SK-N-SH (cell line): ENCODE measurements at regions not wholly inside any gene's neighbourhood (a gene's known extent, or its start where the extent isn't known, plus 50 kb on each side); places are given as distances from the start of the nearest gene placed in this dataset.
"Not testable (repeated sequence)": the region's sequence is repeated elsewhere in the genome, so short reads cannot be mapped to it uniquely, and the experiment has no call there.

Experiments
- CTCF ChIA-PET: fragments of 300-600, 350-600 bp; formaldehyde crosslinking; extraction: SDS; loops from one replicate; lab custom pipeline; 2021; lab: Yijun Ruan, JAX
- POLR2A ChIA-PET: fragments of 350-600 bp; sonication (Branson Sonifier 250); formaldehyde crosslinking; extraction: SDS; loops from one replicate; lab custom pipeline; 2020; ENCODE audit warnings: antibody characterized with exemption, inconsistent platforms; lab: Yijun Ruan, JAX
- DNase-seq: peaks from one replicate; pipeline ENCODE4 v3.0.0; 2012
- H2AFZ ChIP-seq: fragments of 200-600 bp; sonication (generic); 2 replicates; pipeline ENCODE4 v1.8.1; 2016; ENCODE audit warnings: antibody characterized with exemption, mild to moderate bottlenecking, low read depth
- H3F3A ChIP-seq: fragments of 200-600 bp; sonication (generic); replicated peaks from 2 replicates; pipeline ENCODE3; 2016; ENCODE audit warnings: antibody characterized with exemption, mild to moderate bottlenecking; ENCODE audit not compliant: insufficient read depth
- H3K27ac ChIP-seq, 2 experiments: fragments of 200-500 bp in 1 of 2; fragments of 200-600 bp in 1 of 2; sonication (Bioruptor generic) in 1 of 2; sonication (generic), shearing (Covaris generic) in 1 of 2; 2 replicates each; pipeline versions ENCODE4 v1.5.1 to v1.6.1; 2014 to 2016; ENCODE audit warnings: low read depth in 2 of 2, inconsistent platforms in 1 of 2, low read length in 1 of 2, mild to moderate bottlenecking in 1 of 2, mixed read lengths in 1 of 2
- H3K27me3 ChIP-seq: fragments of 200-600 bp; sonication (generic), shearing (Covaris generic); 2 replicates; pipeline ENCODE4 v1.6.1; 2016; ENCODE audit warnings: mixed run types; ENCODE audit not compliant: insufficient read depth
- H3K36me3 ChIP-seq, 2 experiments: fragments of 200-500 bp in 1 of 2; fragments of 200-600 bp in 1 of 2; sonication (Bioruptor generic) in 1 of 2; sonication (generic) in 1 of 2; replicated peaks in 1 of 2; 2 replicates each; pipeline versions ENCODE3 to v1.5.1; 2014 to 2016; ENCODE audit warnings: low read length in 1 of 2, mild to moderate bottlenecking in 1 of 2; ENCODE audit not compliant: insufficient read depth in 2 of 2, control insufficient read depth in 1 of 2
- H3K4me1 ChIP-seq, 2 experiments: fragments of 200-500 bp in 1 of 2; fragments of 200-600 bp in 1 of 2; sonication (Bioruptor generic) in 1 of 2; sonication (generic), shearing (Covaris generic) in 1 of 2; 2 replicates each; pipeline versions ENCODE4 v1.5.1 to v1.6.1; 2014 to 2016; ENCODE audit warnings: low read depth in 1 of 2, low read length in 1 of 2, mixed run types in 1 of 2; ENCODE audit not compliant: insufficient read depth in 2 of 2, control insufficient read depth in 1 of 2
- H3K4me2 ChIP-seq: fragments of 200-600 bp; sonication (generic), shearing (Covaris generic); 2 replicates; pipeline ENCODE4 v1.6.1; 2017; ENCODE audit warnings: mixed run types
- H3K4me3 ChIP-seq, 2 experiments: fragments of 200-500 bp in 1 of 2; fragments of 200-600 bp in 1 of 2; sonication (Bioruptor generic) in 1 of 2; sonication (generic), shearing (Covaris generic) in 1 of 2; 2 replicates each; pipeline versions ENCODE4 v1.5.1 to v1.8.1; 2014 to 2016; ENCODE audit warnings: low read depth in 2 of 2, inconsistent platforms in 1 of 2, low read length in 1 of 2, mild to moderate bottlenecking in 1 of 2, mixed read lengths in 1 of 2, moderate library complexity in 1 of 2
- H3K79me2 ChIP-seq: fragments of 200-600 bp; sonication (generic); 2 replicates; pipeline ENCODE4 v1.8.1; 2017; ENCODE audit warnings: mild to moderate bottlenecking; ENCODE audit not compliant: insufficient read depth
- H3K9ac ChIP-seq: fragments of 200-600 bp; sonication (generic); 2 replicates; pipeline ENCODE4 v1.6.1; 2017; ENCODE audit warnings: mixed run types
- H3K9me2 ChIP-seq: fragments of 200-600 bp; sonication (generic); 2 replicates; pipeline ENCODE4 v1.6.1; 2017; ENCODE audit warnings: mixed run types
- H3K9me3 ChIP-seq: fragments of 200-600 bp; sonication (generic); 2 replicates; pipeline ENCODE4 v1.6.1; 2017; ENCODE audit warnings: mixed run types, mild to moderate bottlenecking, moderate library complexity
- H4K20me1 ChIP-seq: fragments of 200-600 bp; sonication (generic); 2 replicates; pipeline ENCODE4 v1.6.1; 2017; ENCODE audit warnings: mild to moderate bottlenecking, mixed run types; ENCODE audit not compliant: insufficient read depth
- CHD2 ChIP-seq: fragments of 150-350 bp; IDR thresholded peaks from 2 replicates; pipeline ENCODE4 v1.6.1; 2018; ENCODE audit warnings: low read length; ENCODE audit not compliant: partially characterized antibody
- CTCF ChIP-seq: fragments of 200-600 bp; sonication (generic); IDR thresholded peaks from 2 replicates; pipeline ENCODE4 v1.6.1; 2017; ENCODE audit warnings: antibody characterized with exemption, mild to moderate bottlenecking, moderate library complexity
- ELF1 ChIP-seq: IDR thresholded peaks from 2 replicates; pipeline ENCODE4 v1.4.0; 2012
- EP300 ChIP-seq, 2 experiments: IDR thresholded peaks; 2 replicates each; pipeline versions ENCODE4 v1.4.0 to v1.6.1; 2012; ENCODE audit warnings: borderline replicate concordance in 1 of 2, low read depth in 1 of 2, low read length in 1 of 2
- FOXJ3 ChIP-seq: sonication (generic); formaldehyde crosslinking; IDR thresholded peaks from 2 replicates; pipeline ENCODE4 v1.5.1; 2020; ENCODE audit warnings: mild to moderate bottlenecking, missing genetic modification reagents
- FOXM1 ChIP-seq: IDR thresholded peaks from 2 replicates; pipeline ENCODE4 v1.4.0; 2012; ENCODE audit warnings: low read depth, mild to moderate bottlenecking
- GABPA ChIP-seq: IDR thresholded peaks from 2 replicates; pipeline ENCODE4 v1.4.0; 2012; ENCODE audit warnings: low read depth, mild to moderate bottlenecking
- GATA2 ChIP-seq: sonication (generic); formaldehyde crosslinking; IDR thresholded peaks from 2 replicates; pipeline ENCODE4 v1.5.0; 2020; ENCODE audit warnings: mild to moderate bottlenecking, missing genetic modification reagents
- JUND ChIP-seq: IDR thresholded peaks from 2 replicates; pipeline ENCODE4 v1.4.0; 2012
- MAX ChIP-seq: IDR thresholded peaks from 2 replicates; pipeline ENCODE4 v1.4.0; 2012; ENCODE audit warnings: low read depth
- MEF2A ChIP-seq: IDR thresholded peaks from 2 replicates; pipeline ENCODE4 v1.4.0; 2012; ENCODE audit warnings: low read depth, borderline replicate concordance
- MXI1 ChIP-seq: IDR thresholded peaks from 2 replicates; pipeline ENCODE4 v1.6.1; 2012; ENCODE audit warnings: mild to moderate bottlenecking, low read depth, low read length, improper control_type of control experiment
- NRF1 ChIP-seq: IDR thresholded peaks from 2 replicates; pipeline ENCODE4 v1.6.1; 2012; ENCODE audit warnings: low read depth, mild to moderate bottlenecking, low read length
- POLR2AphosphoS5 ChIP-seq: IDR thresholded peaks from 2 replicates; pipeline ENCODE4 v1.6.1; 2012; ENCODE audit warnings: low read depth, low read length
- RCOR1 ChIP-seq: fragments of 150-350 bp; IDR thresholded peaks from 2 replicates; pipeline ENCODE4 v1.6.1; 2017; ENCODE audit warnings: antibody characterized with exemption, low read length
- RFX5 ChIP-seq: IDR thresholded peaks from 2 replicates; pipeline ENCODE4 v1.6.1; 2012; ENCODE audit warnings: mild to moderate bottlenecking, improper control_type of control experiment, low read length
- SIN3A ChIP-seq: IDR thresholded peaks from 2 replicates; pipeline ENCODE4 v1.6.1; 2012; ENCODE audit warnings: low read depth, mild to moderate bottlenecking, low read length, moderate library complexity, borderline replicate concordance
- SMC3 ChIP-seq: IDR thresholded peaks from 2 replicates; pipeline ENCODE4 v1.6.1; 2012; ENCODE audit warnings: low read depth, low read length, improper control_type of control experiment
- TCF12 ChIP-seq: IDR thresholded peaks from 2 replicates; pipeline ENCODE4 v1.4.0; 2012
- YY1 ChIP-seq: IDR thresholded peaks from 2 replicates; pipeline ENCODE4 v1.4.0; 2012; ENCODE audit warnings: low read depth, mild to moderate bottlenecking
- WGBS: methylation state at CpG from one replicate; pipeline ENCODE4 v1.1.6; 2017; ENCODE audit warnings: low lambda C conversion rate; 5-methylcytosine and 5-hydroxymethylcytosine counted together
- TF ChIP-seq, protein P1 (sequence below): IDR thresholded peaks from 2 replicates; pipeline ENCODE4; 2012

GRCh38 chr9:95570646-95571045 lies 53.9 kb upstream of the PTCH1 start:
- 76% methylated on average over 11 of the region's 11 CpGs for WGBS
- Histone ChIP-seq H3F3A (no peaks in the 10 kb centered on the region), H3K27ac (no peak overlapping the region), H3K27me3 (no peaks in the 10 kb centered on the region), H3K4me3 (no peak overlapping the region), H4K20me1 (no peaks in the 10 kb centered on the region), H3K79me2 (no peaks in the 10 kb centered on the region), H3K36me3 (no peaks in the 10 kb centered on the region), H3K4me2 (no peak overlapping the region), H3K4me1 (peaks cover 0 to 12% of the 10 kb centered on the region in 2 experiments; a peak in 1 of 4 replicates), H2AFZ (no peak overlapping the region), H3K9ac (no peak overlapping the region), H3K9me3 (no peaks in the 10 kb centered on the region), H3K9me2 (no peaks in the 10 kb centered on the region)
- ChIA-PET CTCF (no interaction called here), POLR2A (no interaction called here)
- no peak for DNase-seq
- TF ChIP-seq FOXM1 = no peak
- TF ChIP-seq GABPA = no peak
- TF ChIP-seq GATA2 (CRISPR knock-in tag) = no peak
- no peak for TF ChIP-seq EP300 (IDR thresholded peaks at IDR 0.05; ENCODE audit: borderline replicate concordance in 1 of 2, low read depth in 1 of 2, low read length in 1 of 2)
- TF ChIP-seq MEF2A = no peak
- TF ChIP-seq MAX = no peak

GRCh38 chr9:95570150-95570549 lies 53.4 kb upstream of the PTCH1 start:
- DNase-seq = no peak
- Histone ChIP-seq H3K79me2 (no peaks in the 10 kb centered on the region), H3K27ac (no peak overlapping the region), H3K4me1 (peaks cover 0 to 12% of the 10 kb centered on the region in 2 experiments; a peak in 1 of 4 replicates), H3K9ac (no peak overlapping the region), H3K27me3 (no peaks in the 10 kb centered on the region), H2AFZ (no peak overlapping the region), H4K20me1 (no peaks in the 10 kb centered on the region), H3K4me2 (no peak overlapping the region), H3K9me3 (no peaks in the 10 kb centered on the region), H3K36me3 (no peaks in the 10 kb centered on the region), H3K9me2 (no peaks in the 10 kb centered on the region), H3F3A (no peaks in the 10 kb centered on the region), H3K4me3 (no peak overlapping the region)
- 85% methylated on average over 22 of the region's 22 CpGs for WGBS
- POLR2A ChIA-PET = no interaction called here
- CTCF ChIA-PET = no interaction called here
- TF ChIP-seq MXI1 (no peak), RFX5 (no peak), NRF1 (no peak), GATA2 (CRISPR knock-in tag) (no peak), JUND (no peak), FOXM1 (no peak), CHD2 (no peak), SMC3 (no peak), FOXJ3 (CRISPR knock-in tag) (no peak), RCOR1 (no peak), MAX (no peak), POLR2AphosphoS5 (no peak), ELF1 (no peak), CTCF (no peak), TCF12 (no peak), SIN3A (no peak), YY1 (no peak)
- TF ChIP-seq, protein P1, sequence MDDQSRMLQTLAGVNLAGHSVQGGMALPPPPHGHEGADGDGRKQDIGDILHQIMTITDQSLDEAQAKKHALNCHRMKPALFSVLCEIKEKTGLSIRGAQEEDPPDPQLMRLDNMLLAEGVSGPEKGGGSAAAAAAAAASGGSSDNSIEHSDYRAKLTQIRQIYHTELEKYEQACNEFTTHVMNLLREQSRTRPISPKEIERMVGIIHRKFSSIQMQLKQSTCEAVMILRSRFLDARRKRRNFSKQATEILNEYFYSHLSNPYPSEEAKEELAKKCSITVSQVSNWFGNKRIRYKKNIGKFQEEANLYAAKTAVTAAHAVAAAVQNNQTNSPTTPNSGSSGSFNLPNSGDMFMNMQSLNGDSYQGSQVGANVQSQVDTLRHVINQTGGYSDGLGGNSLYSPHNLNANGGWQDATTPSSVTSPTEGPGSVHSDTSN = no peak

DNA sequence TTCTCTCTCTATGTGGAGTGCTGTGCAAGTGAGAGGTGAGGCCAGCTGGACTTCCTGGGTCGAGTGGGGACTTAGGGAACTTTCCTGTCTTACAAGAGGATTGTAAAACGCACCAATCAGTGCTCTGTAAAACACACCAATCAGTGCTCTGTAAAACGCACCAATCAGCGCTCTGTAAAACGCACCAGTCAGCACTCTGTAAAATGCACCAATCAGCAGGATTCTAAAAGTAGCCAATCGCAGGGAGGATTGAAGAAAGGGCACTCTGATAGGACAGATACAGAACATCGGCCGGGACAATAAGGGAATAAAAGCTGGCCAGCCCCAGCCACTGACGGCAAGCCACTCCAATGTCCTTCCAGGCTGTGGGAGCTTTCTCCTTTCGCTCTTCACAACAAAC lies 52.0 kb upstream of the PTCH1 start:
- H3K9me3 ChIP-seq, H3K4me2 ChIP-seq, H3K36me3 ChIP-seq, H3K79me2 ChIP-seq, H3K4me1 ChIP-seq, POLR2A ChIA-PET, H3F3A ChIP-seq, H2AFZ ChIP-seq, H3K9ac ChIP-seq, H3K27me3 ChIP-seq, H3K4me3 ChIP-seq, H4K20me1 ChIP-seq, H3K9me2 ChIP-seq, H3K27ac ChIP-seq, DNase-seq: not testable (repeated sequence)
- WGBS = 78% methylated on average over 10 of the region's 10 CpGs
- CTCF ChIA-PET = interaction anchor here (0.9 kb wide), 1 partner anchor 20 kb away, joined by 3 read pairs; no protein-coding TSS in a partner anchor
